Head of caudate nucleus (tissue), 42 donors: ENCODE measurements at regions not wholly inside any gene's neighbourhood (a gene's known extent, or its start where the extent isn't known, plus 50 kb on each side); places are given as distances from the start of the nearest gene placed in this dataset.

Experiments
- DNase-seq, 42 donors: peaks; one replicate each; pipeline versions ENCODE4 v3.0.0 to v3.0.0-alpha.2; 2020 to 2021; ENCODE audit warnings: mixed read lengths in 7 of 42
- intact Hi-C: fragments of 100-400 bp; cut with DNase I; formaldehyde crosslinking; loops from one replicate; pipeline ENCODE4 v1.15.0; 2022

- intact Hi-C loops = no loop called here
- DNase-seq = no peak
Observed at GRCh38 chr2:198424112-198424511, 619.7 kb downstream of the PLCL1 start.

GRCh38 chr2:198417836-198418235 is 613.4 kb downstream of the PLCL1 start:
- DNase-seq = no peak
- intact Hi-C loops = no loop called here

DNA sequence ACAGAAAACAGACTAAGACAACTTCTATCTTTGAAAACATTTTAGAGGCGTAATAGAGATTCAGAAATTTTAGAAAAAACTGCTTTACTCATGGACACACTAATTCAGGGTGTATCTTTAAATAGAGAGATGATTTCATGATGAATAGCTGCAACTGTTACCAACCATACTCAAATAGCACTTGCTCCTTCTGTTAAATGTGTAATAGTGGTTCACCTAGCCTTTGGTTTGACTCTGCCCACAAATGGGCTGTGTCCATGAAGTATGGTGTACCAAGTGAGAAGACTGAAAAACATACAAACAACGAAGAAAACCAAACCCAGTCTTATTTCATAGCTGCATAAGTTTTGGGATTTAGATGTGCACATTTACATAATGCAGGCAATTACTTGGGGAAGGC is 610.6 kb downstream of the PLCL1 start:
- no peak for DNase-seq
- intact Hi-C loops = no loop called here

DNA sequence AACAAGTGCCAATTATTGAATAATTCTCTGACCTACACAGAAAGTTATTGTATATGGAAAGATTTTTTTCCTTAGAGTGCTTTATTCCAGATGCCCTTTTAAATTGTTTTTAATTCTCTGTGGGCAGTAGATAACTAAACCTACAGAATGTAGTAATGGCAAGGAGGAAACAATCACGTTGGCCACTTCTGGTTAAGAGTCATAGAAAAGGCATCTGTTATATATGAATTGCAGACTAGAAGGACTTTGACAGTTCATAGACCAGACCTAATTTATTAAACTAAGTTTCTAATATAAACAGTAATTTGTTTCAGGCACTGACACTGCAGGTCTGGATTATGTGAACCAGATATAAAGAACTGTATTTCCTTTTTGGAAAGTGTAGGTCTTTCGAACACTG is 607.5 kb downstream of the PLCL1 start:
- DNase-seq = no peak
- intact Hi-C loops = no loop called here

DNA sequence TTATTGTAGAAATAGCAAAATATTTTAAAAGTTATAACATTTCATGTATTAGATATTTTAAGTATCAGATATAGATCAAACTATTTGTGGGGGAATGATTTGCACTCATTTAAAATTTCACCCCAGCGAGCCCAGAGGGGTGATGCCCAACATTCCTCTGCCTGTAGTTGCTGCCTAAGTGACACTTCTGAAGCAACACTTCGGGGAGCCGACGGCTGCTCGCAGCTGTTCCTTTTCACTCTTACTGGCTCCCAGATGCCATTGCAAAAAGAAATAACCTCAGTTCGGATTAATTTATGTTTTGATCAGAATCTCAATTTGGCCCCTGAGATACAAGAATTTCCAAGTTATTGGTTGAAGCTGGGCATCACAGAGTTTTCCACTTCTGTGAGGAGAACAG is 603.8 kb downstream of the PLCL1 start:
- intact Hi-C loops = no loop called here
- DNase-seq = no peak

DNA sequence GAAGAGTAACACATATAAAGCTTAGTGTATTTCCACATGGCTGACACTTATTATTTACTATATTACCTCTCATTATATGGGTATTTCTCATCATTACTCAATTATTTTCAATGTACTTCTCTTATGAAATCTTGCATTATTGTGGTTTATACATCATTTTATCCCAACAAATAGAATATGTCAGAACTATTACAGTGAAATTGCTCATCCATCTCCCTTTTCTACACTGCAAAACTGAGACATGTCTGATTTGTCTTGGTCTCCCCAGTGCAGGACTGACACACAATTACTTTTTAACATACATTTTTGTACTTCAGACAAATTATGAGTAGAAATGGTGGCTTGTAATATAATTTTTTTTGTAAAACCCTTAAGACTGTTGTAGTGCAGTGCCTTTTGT is 600.9 kb downstream of the PLCL1 start:
- DNase-seq = no peak
- intact Hi-C loops = no loop called here

DNA sequence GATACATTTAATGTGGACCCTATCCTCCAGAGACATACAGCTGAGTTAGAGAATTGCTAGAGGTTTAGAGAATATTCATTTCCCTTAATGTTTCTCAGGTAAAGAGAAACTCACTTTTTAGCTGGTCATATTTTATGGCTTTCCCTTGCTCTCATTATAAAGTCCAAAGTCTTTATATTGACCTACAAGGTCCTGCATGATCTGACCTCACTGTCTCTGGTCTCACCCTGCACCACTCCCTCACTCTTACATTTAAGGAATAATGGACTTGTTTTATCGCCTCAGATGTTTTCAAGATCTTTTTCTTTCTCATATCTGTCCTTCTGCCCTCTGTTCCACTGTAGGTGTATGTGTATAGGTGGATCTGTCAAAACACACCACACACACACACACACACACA is 597.3 kb downstream of the PLCL1 start:
- intact Hi-C loops = no loop called here
- no peak for DNase-seq

DNA sequence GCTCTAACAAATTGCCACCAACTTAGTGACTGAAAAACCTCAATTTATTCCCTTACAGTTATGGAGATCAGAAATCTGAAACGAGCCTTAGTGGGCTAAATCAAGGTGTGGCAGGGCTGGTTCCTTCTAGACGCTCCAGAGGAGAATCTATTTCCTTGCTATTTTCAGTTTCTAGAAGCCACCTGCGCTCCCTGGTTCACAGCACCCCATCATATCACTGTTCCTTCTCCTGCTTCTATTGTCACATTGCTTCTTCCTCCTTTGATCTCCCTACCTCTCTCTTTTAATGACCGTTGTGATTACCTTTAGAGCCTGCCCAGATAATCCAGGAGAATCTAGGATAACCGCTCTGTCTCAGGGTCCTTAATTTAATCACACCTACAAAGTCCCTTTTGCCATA is 596.6 kb downstream of the PLCL1 start:
- intact Hi-C loops = no loop called here
- DNase-seq = no peak

GRCh38 chr2:198394208-198394607 is 589.8 kb downstream of the PLCL1 start:
- DNase-seq = no peak
- intact Hi-C loops = no loop called here

DNA sequence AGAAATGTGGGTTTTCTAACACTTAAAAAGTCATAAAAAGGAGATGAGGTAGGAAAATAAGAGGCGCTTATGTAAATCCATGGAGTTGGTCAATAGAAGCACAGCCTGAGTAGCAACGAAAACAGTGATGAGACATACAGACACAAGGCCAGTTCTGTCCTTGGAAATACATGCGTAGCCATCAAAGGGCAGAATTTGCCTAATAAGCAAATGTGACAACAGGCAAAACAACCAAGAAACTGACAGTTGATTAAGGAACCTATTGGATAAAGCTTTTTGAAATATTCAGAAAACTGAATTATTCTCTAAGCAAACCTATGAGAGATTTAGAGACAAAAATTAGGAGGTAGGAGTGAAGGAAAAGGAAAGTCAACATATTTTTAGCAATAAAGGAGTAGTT is 586.3 kb downstream of the PLCL1 start:
- DNase-seq = no peak
- intact Hi-C loops = no loop called here

DNA sequence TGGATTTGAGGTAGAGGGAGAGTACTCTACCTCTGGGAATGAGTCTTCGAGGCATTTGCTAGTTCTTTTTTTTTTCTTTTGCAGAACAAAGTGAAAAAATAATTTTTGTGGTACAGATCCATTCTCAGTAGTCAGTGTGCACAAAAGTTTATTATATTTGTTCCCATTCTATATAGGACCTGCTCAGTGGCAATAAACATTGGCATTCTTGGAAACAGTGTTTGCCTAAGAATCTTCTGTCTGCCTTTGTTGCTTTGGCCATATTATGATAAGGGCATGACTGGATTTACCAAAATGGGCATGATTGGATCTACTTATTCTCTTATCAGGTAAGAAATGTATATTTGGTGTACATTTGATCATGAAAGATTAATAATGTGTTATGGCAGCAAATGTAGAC is 583.3 kb downstream of the PLCL1 start:
- no peak for DNase-seq
- intact Hi-C loops = no loop called here

- intact Hi-C loops = no loop called here
- no peak for DNase-seq
Observed at GRCh38 chr2:198385856-198386255, 581.5 kb downstream of the PLCL1 start.

DNA sequence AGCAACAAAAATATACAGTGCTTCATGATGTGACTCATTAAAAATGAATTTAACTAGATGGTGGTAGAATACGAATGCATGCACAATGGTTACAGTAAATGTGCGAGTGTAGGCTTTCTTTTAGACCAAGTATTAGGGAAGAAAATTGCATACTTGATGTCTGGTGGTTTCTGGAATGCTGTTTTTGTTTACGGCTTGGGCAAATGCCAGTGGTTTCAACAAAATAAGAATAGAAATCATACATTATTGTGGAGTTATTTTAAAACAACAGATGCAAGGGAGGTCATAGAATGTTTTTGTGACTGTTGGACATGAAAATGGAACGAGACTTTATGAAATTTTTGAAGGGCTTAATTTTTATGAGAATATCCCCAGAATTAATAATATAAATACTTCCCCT is 580.9 kb downstream of the PLCL1 start:
- DNase-seq = no peak
- intact Hi-C loops = no loop called here

- DNase-seq = no peak
- intact Hi-C loops = no loop called here
Observed at GRCh38 chr2:198383392-198383791, 579.0 kb downstream of the PLCL1 start.

DNA sequence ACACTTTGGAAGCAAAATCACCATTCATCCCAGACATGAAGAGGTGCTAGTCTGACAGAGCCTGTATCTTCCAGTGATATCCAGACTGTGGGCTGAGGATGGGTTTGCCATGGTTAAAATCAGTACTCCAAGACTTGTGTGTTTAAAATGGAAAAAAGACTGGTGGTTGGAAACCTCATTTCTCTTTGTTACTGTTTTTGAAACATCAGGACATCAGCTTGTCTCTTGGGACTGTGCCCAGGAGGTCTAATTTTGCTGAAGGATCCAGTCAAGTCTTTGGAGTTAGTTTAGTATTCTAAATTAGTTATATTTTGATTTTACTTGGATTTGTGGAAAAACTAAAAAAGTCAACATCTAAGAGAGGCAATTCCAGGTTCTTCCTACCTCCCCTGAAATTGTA is 578.4 kb downstream of the PLCL1 start:
- no peak for DNase-seq

DNA sequence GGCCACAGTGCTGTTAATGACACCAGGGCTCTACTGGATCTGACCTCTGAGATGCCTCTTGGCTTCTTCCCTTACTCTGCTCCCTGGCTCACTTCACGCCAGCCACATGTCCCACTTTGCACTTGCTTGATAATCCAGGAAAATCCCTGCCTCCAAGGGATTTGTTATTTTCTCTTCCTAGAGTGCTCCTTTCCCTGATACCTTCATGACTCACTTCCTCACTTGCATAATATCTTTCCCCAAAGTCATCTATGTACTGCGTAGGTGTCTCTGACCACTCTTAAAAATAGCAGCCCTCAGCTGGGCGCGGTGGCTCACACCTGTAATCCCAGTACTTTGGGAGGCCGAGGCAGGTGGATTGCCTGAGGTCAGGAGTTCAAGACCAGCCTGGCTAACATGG is 572.3 kb downstream of the PLCL1 start:
- DNase-seq = no peak

More for the DNA sequence above, 578.4 kb downstream of the PLCL1 start:
- intact Hi-C loops = no loop called here

GRCh38 chr2:198375083-198375410 is 570.7 kb downstream of the PLCL1 start:
- DNase-seq = no peak
- intact Hi-C loops = no loop called here

More for the DNA sequence above, 572.3 kb downstream of the PLCL1 start:
- intact Hi-C loops = no loop called here

GRCh38 chr2:198374375-198375082 is 570.1 kb downstream of the PLCL1 start:
- peak in 38 of 42 donors; percentile 6 to 78 (median 53) for DNase-seq

DNA sequence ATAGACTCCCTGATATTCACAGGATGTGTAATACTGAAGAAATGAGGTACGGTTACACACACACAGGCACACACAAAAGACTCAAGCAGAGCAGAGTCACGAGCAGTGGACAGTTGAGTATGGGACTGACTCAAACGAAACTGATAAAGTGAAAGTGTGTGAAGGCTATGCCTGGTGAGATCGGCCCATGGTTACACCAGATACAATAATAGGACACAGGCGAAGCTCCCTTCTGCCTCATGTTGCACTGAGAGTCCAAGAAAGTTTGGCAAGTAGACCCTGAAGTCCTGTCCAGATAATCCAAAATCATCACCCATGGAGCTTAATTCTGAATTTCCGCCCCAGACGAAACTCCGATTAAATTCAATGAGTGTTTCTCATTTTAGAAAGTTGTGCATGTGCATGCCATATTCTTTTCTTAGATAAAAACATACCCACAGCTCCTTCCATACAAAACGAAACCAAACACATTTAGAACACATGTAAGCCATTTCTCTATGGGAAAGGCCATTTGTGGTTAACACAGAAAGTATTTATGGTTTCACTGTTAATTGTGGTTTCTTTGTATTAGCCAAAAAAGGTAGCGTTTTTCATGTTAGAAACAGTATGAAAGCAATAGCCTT is 567.6 kb downstream of the PLCL1 start:
- DNase-seq = no peak
- intact Hi-C loops = no loop called here

More at GRCh38 chr2:198374375-198375082, 570.1 kb downstream of the PLCL1 start:
- intact Hi-C loops = no loop called here

DNA sequence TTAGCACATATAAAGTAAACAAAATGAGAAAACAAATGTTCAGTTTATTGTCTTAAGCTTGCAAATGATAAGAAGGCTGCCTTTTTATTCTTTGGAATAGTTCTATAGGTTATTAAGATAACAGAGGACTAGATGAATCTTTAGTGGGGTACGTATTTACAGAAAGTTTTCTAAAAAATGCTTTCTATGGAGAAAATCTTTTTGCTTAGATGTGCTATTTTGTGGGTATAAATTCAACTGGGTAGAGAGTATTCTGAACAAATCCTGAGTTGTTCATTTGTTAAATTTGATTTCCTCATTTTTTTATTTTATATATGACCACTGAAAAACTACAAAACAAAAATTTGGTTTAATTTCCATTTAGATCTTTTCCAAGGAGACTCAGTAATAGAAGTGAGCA is 566.9 kb downstream of the PLCL1 start:
- intact Hi-C loops = no loop called here
- DNase-seq = no peak

DNA sequence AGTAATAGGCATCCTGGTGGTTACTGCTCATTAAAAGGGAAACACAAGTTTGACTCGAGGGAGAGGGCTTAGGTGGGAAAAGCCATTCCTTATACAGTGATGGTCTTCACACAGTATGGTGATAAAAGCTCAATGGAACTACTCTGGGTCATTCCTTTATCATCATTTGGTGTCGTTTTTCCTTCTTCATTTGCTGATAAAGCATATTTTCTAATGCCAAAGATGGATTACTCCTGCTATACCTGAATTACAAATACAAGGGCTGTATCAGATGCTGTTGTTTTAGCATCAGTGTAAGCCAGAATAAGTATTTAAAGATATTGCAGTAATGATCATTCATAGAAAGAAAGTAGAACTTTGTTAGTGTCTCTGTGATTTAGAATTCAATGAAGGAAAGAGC is 563.7 kb downstream of the PLCL1 start:
- intact Hi-C loops = no loop called here

More for the DNA sequence above, 563.7 kb downstream of the PLCL1 start:
- DNase-seq = no peak
